Endometrial microvascular endothelial cells (primary cell): ENCODE measurements at regions not wholly inside any gene's neighbourhood (a gene's known extent, or its start where the extent isn't known, plus 50 kb on each side); places are given as distances from the start of the nearest gene placed in this dataset.
"Not testable (repeated sequence)": the region's sequence is repeated elsewhere in the genome, so short reads cannot be mapped to it uniquely, and the experiment has no call there.

Source experiments
- in situ Hi-C: cut with HindIII; loops from 2 replicates; pipeline ENCODE4 v1.10.0; 2017; ENCODE audit warnings: low sequenced_read_pairs, low pct_unique_long_range_greater_than_20kb; ENCODE audit errors: inconsistent ontology term

- in situ Hi-C loops: no loop called here
These were observed 966.8 kb upstream of the CITED2 start for GRCh38 chr6:140341272-140341671.

- in situ Hi-C loops: no loop called here
These were observed 966.3 kb upstream of the CITED2 start for GRCh38 chr6:140340795-140341194.

DNA sequence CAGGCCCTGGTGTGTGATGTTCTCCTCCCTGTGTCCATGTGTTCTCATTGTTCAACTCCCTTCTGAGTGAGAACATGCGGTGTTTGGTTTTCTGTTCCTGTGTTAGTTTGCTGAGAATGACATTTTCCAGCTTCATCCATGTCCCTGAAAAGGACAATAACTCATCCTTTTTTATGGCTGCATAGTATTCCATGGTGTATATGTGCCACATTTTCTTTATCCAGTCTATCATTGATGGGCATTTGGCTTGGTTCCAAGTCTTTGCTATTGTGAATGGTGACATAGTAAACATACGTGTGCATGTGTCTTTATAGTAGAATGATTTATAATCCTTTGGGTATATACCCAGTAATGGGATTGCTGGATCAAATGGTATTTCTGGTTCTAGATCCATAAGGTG, 964.6 kb upstream of the CITED2 start:
- in situ Hi-C loops: not testable (repeated sequence)

GRCh38 chr6:140321891-140322290, 947.4 kb upstream of the CITED2 start:
- in situ Hi-C loops: no loop called here

- in situ Hi-C loops: no loop called here
These were observed 945.9 kb upstream of the CITED2 start for GRCh38 chr6:140320081-140321080.

GRCh38 chr6:140319209-140319608, 944.8 kb upstream of the CITED2 start:
- in situ Hi-C loops: no loop called here

GRCh38 chr6:140318408-140318807, 944.0 kb upstream of the CITED2 start:
- in situ Hi-C loops: no loop called here

GRCh38 chr6:140317950-140318349, 943.5 kb upstream of the CITED2 start:
- in situ Hi-C loops: no loop called here

- in situ Hi-C loops: no loop called here
These were observed 942.5 kb upstream of the CITED2 start for GRCh38 chr6:140316966-140317365.

DNA sequence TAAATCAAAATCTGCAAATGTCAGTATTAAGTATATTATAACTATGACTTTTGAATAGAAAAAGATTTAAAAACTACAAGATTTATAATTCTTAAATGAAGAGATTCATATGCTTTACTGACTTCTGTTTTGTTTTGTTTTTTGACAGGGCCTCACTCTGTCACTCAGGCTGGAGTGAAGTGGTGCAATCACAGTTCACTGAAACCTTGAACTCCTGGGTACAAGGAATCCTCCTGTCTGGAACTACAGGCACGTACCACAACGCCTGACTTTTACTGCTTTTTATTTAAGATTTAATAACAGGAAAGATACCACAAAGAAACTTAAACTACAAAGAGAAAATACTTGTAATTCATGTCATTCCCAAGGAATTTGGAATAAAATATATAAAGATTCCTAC, 940.2 kb upstream of the CITED2 start:
- in situ Hi-C loops: no loop called here

GRCh38 chr6:140311146-140311545, 936.7 kb upstream of the CITED2 start:
- in situ Hi-C loops: no loop called here

DNA sequence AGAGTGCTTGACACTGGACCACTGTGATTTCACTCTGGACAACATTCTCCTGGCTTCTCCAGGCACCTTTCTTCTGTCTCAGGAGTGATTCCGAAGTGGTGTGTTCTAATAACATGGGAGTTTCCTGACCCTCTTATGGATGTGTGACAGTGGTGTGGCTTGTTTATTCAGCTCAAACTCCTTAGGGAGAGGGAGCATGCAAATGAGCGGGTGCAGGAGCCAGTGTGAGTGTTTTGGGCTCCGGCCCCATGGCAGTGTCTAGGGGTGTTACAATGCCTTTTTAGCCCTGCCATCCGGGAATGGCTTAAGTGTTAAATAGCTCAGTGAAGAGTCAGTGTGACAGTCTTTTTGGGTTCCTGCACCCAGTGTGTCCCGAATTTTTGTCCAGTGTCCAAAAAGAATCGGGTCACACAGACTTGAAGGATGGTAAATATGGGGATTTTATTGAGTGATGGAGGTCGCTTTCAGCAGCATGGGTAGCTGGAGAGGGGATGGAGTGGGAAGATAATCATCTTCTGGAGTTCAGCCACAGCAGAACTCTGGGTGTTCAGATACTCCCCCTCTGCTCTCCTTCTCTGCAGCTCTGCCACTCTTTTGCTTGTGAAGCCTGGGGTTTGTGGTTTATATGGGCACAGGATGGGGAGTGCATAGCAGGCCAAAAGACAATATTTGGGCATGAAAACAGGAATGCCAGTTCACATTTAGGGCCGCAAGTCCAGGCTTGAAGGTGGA, 928.9 kb upstream of the CITED2 start:
- in situ Hi-C loops: no loop called here

GRCh38 chr6:140300331-140300730, 925.9 kb upstream of the CITED2 start:
- in situ Hi-C loops: no loop called here

DNA sequence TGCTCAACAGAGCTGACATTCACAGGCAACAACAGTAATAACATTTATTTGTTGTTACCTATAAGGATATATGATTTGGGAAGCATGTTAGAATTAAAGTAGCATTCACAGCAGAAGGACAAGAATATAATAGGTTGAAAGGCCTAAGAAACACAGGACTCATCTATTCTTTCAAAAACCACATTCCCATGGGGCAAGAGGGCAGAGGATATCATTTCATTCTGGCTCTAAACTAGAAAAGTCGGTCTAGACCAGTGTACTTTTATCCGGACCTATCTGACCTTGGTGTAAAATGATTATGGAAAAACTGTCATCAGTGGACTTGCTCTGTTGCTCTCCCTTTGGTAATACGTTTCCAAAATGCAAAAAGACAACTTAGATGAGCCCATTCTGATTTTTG, 914.7 kb upstream of the CITED2 start:
- in situ Hi-C loops: no loop called here

GRCh38 chr6:140285998-140286690, 911.7 kb upstream of the CITED2 start:
- in situ Hi-C loops: no loop called here

DNA sequence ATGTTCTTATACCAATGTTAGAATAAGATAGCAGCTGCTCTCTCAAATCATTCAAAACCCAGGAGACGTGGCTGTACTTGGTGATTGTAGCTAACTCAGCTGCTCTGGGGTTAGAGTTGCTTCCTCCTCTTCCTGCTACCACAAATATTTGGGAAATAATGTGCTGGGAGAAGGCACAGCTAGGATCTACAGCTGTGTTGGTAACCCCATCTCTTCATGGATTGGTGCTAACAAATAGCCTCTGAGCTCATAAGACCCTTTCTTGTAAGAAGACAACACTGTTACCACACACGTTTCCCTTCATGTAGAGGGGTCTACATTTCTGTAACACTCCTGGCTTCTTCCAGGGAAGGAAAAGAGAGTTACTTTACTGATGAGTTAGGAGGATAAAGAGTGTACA, 911.0 kb upstream of the CITED2 start:
- in situ Hi-C loops: no loop called here

- in situ Hi-C loops: no loop called here
These were observed 910.4 kb upstream of the CITED2 start for GRCh38 chr6:140284871-140285270.

DNA sequence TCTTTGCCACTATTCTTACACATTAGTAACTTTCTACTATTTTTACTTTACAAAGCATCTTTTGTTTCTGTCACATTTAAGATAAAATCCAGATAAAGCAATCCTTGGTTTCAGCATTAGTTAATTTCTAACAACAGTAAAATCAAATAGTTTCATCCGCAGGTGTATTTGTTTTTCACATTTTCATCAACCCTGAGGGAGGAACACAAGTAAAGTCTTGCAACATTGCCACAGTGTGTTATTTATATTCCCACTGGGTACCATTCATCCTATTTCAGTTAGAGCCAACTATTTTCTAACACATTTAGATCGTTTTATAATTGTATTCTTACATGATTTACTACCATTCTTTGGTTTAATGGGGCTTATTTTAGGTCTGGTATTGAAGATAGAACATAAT, 908.7 kb upstream of the CITED2 start:
- in situ Hi-C loops: no loop called here

- in situ Hi-C loops: no loop called here
These were observed 907.3 kb upstream of the CITED2 start for GRCh38 chr6:140281767-140282166.
